Panc1 (cell line): ENCODE measurements at regions not wholly inside any gene's neighbourhood (a gene's known extent, or its start where the extent isn't known, plus 50 kb on each side); places are given as distances from the start of the nearest gene placed in this dataset.

ENCODE experiments used
- CTCF ChIP-seq: fragments of 450-650 bp; IDR thresholded peaks from 2 replicates; pipeline ENCODE4 v1.5.1; 2017; ENCODE audit warnings: mild to moderate bottlenecking
- POLR2AphosphoS5 ChIP-seq: IDR thresholded peaks from 2 replicates; pipeline ENCODE4 v1.6.1; 2012; ENCODE audit warnings: mild to moderate bottlenecking, low read depth, low read length, moderate library complexity
- REST ChIP-seq, 2 experiments: IDR thresholded peaks; 2 replicates each; pipeline ENCODE4 v1.6.1; 2011 to 2012; ENCODE audit warnings: low read depth in 2 of 2, control low read depth in 1 of 2, low read length in 1 of 2, mild to moderate bottlenecking in 1 of 2, moderate library complexity in 1 of 2; ENCODE audit not compliant: insufficient read depth in 1 of 2
- SIN3A ChIP-seq: IDR thresholded peaks from 2 replicates; pipeline ENCODE4 v1.6.1; 2012; ENCODE audit warnings: low read depth, mild to moderate bottlenecking, low read length, moderate library complexity, borderline replicate concordance; ENCODE audit not compliant: insufficient read depth
- TCF7L2 ChIP-seq: IDR thresholded peaks from 2 replicates; pipeline ENCODE4 v1.6.1; 2011; ENCODE audit warnings: mild to moderate bottlenecking, low read depth, low read length, inconsistent platforms

GRCh38 chr2:239514754-239515530 lies 114.1 kb upstream of the HDAC4 start:
- TF ChIP-seq POLR2AphosphoS5 (no peak), CTCF (no peak), TCF7L2 (no peak), SIN3A (no peak), REST (IDR thresholded peaks at IDR 0.05; ENCODE audit: insufficient read depth in 1 of 2, low read depth in 2 of 2, low read length in 1 of 2) (no peak)
